Ovary (tissue), 3 donors: ENCODE measurements at regions not wholly inside any gene's neighbourhood (a gene's known extent, or its start where the extent isn't known, plus 50 kb on each side); places are given as distances from the start of the nearest gene placed in this dataset.

Experiments
- CTCF ChIP-seq, 3 donors: fragments of 450-650 bp in 2 of 3; fragments of 200-600 bp in 1 of 3; IDR thresholded peaks; one replicate each; pipeline versions ENCODE4 v1.5.1 to v1.8.0; 2016 to 2022; ENCODE audit warnings: antibody characterized with exemption in 3 of 3, mild to moderate bottlenecking in 1 of 3
- EP300 ChIP-seq: sonication (generic); formaldehyde crosslinking; IDR thresholded peaks from one replicate; pipeline ENCODE4 v1.6.1; 2017; ENCODE audit warnings: antibody characterized with exemption
- POLR2A ChIP-seq: fragments of 450-650 bp; IDR thresholded peaks from one replicate; pipeline ENCODE4 v1.6.1; 2017; ENCODE audit warnings: antibody characterized with exemption, mild to moderate bottlenecking, moderate library complexity
- donor health status: DM: no; HTN: no; CAD: no.

GRCh38 chr17:6179017-6179416 lies 108.8 kb downstream of the WSCD1 start:
- TF ChIP-seq CTCF (IDR thresholded peaks at IDR 0.05) (no peak), POLR2A (no peak), EP300 (no peak)
